A549 (cell line): ENCODE measurements at regions not wholly inside any gene's neighbourhood (a gene's known extent, or its start where the extent isn't known, plus 50 kb on each side); places are given as distances from the start of the nearest gene placed in this dataset.

Experiments
- ATAC-seq, 2 experiments: fragments of 200-7000 bp in 1 of 2; fragments of >200 bp in 1 of 2; cut with Nextera tagmentation in 1 of 2; cut with Tn5 transposase in 1 of 2; 3 replicates each; pipeline versions ENCODE4 v1.8.0 to v1.9.1; 2018 to 2020; ENCODE audit warnings: mild to moderate bottlenecking in 1 of 2, moderate library complexity in 1 of 2
- CTCF ChIA-PET: fragments of 300-600 bp; sonication (Branson Sonifier 250); formaldehyde crosslinking; extraction: SDS; loops from one replicate; lab custom pipeline; 2021; ENCODE audit warnings: antibody characterized with exemption, inconsistent platforms; lab: Yijun Ruan, JAX
- POLR2A ChIA-PET: fragments of 350-600 bp; formaldehyde crosslinking; extraction: SDS; loops from one replicate; lab custom pipeline; 2021; ENCODE audit warnings: antibody characterized with exemption, inconsistent platforms; lab: Yijun Ruan, JAX
- DNase-seq, 2 experiments: peaks; one replicate each; pipeline versions ENCODE4 v3.0.0 to v3.0.0-alpha.2; 2011 to 2016; ENCODE audit warnings: low read depth in 1 of 2, low spot score in 1 of 2
- FAIRE-seq: peaks from 2 replicates; lab custom pipeline; 2011; peaks lifted over from hg19 to GRCh38; lab: Jason Lieb, UNC
- H3K27ac ChIP-seq, 2 experiments: fragments of >200 bp; sonication (Bioruptor Twin); formaldehyde crosslinking; 3 replicates each; pipeline ENCODE4 v1.5.1; 2016 to 2017
- H3K4me1 ChIP-seq: fragments of >200 bp; sonication (Bioruptor Twin); formaldehyde crosslinking; 3 replicates; pipeline ENCODE4 v1.6.1; 2016
- H3K4me2 ChIP-seq: fragments of >200 bp; sonication (Bioruptor Twin); formaldehyde crosslinking; 3 replicates; pipeline ENCODE4 v1.6.1; 2016
- H3K4me3 ChIP-seq: fragments of >200 bp; sonication (Bioruptor Twin); formaldehyde crosslinking; 3 replicates; pipeline ENCODE4 v1.5.1; 2016
- H3K9me3 ChIP-seq: fragments of >200 bp; sonication (Bioruptor Twin); formaldehyde crosslinking; 3 replicates; pipeline ENCODE4 v1.6.1; 2016
- EHF ChIP-seq: fragments of 250-450 bp; sonication (Bioruptor Pico); IDR thresholded peaks from 2 replicates; pipeline ENCODE4 v1.5.0; 2020; ENCODE audit warnings: mild to moderate bottlenecking
- EP300 ChIP-seq, 2 experiments: fragments of >200 bp; sonication (Bioruptor Twin); formaldehyde crosslinking; IDR thresholded peaks; 2 replicates in 1 of 2; 3 replicates in 1 of 2; pipeline ENCODE4 v1.6.1; 2016 to 2017
- ESRRA ChIP-seq: fragments of 150-350 bp; IDR thresholded peaks from 2 replicates; pipeline ENCODE4 v1.6.1; 2014; ENCODE audit warnings: mild to moderate bottlenecking, low read length, borderline replicate concordance
- FOSL2 ChIP-seq, 2 experiments: fragments of 450-650 bp in 1 of 2; fragments of >200 bp in 1 of 2; sonication (Bioruptor Twin) in 1 of 2; formaldehyde crosslinking; IDR thresholded peaks; 2 replicates each; pipeline versions ENCODE4 v1.5.0 to v1.6.1; 2016 to 2020; ENCODE audit warnings: mild to moderate bottlenecking in 1 of 2, moderate library complexity in 1 of 2
- FOXS1 ChIP-seq: fragments of 250-450 bp; sonication (Bioruptor Pico); IDR thresholded peaks from 2 replicates; pipeline ENCODE4 v1.5.0; 2020; ENCODE audit warnings: mild to moderate bottlenecking, moderate library complexity
- HDAC2 ChIP-seq: fragments of 200-600 bp; sonication (generic); IDR thresholded peaks from 2 replicates; pipeline ENCODE4 v1.6.1; 2016
- HES2 ChIP-seq: fragments of >200 bp; sonication (Bioruptor Twin); formaldehyde crosslinking; IDR thresholded peaks from 2 replicates; pipeline ENCODE4 v1.6.1; 2016
- HEYL ChIP-seq: fragments of 250-450 bp; sonication (Bioruptor Pico); IDR thresholded peaks from 2 replicates; pipeline ENCODE4 v1.8.0; 2021; ENCODE audit warnings: mild to moderate bottlenecking, moderate library complexity
- HOXB13 ChIP-seq: fragments of 250-450 bp; sonication (Bioruptor Pico); IDR thresholded peaks from 2 replicates; pipeline ENCODE4 v1.5.0; 2020; ENCODE audit warnings: low read depth, mild to moderate bottlenecking, moderate library complexity
- JUN ChIP-seq, 2 experiments: fragments of >200 bp; sonication (Bioruptor Twin); formaldehyde crosslinking; IDR thresholded peaks; 2 replicates in 1 of 2; 3 replicates in 1 of 2; pipeline ENCODE4 v1.6.1; 2016 to 2017
- JUNB ChIP-seq: fragments of >200 bp; sonication (Bioruptor Twin); formaldehyde crosslinking; IDR thresholded peaks from 2 replicates; pipeline ENCODE4 v1.6.1; 2016
- KDM1A ChIP-seq: fragments of 200-600 bp; sonication (generic); IDR thresholded peaks from 2 replicates; pipeline ENCODE4 v1.6.1; 2016; ENCODE audit warnings: low read depth, mild to moderate bottlenecking
- KDM5A ChIP-seq: fragments of 200-600 bp; sonication (generic); IDR thresholded peaks from 2 replicates; pipeline ENCODE4 v1.6.1; 2016; ENCODE audit warnings: antibody characterized with exemption, mild to moderate bottlenecking
- MAFK ChIP-seq: fragments of 450-650 bp; IDR thresholded peaks from 2 replicates; pipeline ENCODE4 v1.6.1; 2014; ENCODE audit not compliant: partially characterized antibody
- NFE2L2 ChIP-seq: fragments of 150-350 bp; conservative IDR thresholded peaks from 2 replicates; pipeline ENCODE4 v1.6.1; 2014; ENCODE audit warnings: low read length
- NR3C1 ChIP-seq: fragments of >200 bp; sonication (Bioruptor Twin); formaldehyde crosslinking; IDR thresholded peaks from 3 replicates; pipeline ENCODE4 v1.6.1; 2017
- PBX3 ChIP-seq: IDR thresholded peaks from 2 replicates; pipeline ENCODE4 v1.6.1; 2012
- POLR2A ChIP-seq: IDR thresholded peaks from 2 replicates; pipeline ENCODE4 v1.6.1; 2012; ENCODE audit warnings: mild to moderate bottlenecking, low read length
- RARB ChIP-seq: fragments of 250-450 bp; sonication (Bioruptor Pico); IDR thresholded peaks from 2 replicates; pipeline ENCODE4 v1.8.0; 2021; ENCODE audit warnings: mild to moderate bottlenecking, moderate library complexity
- RFX5 ChIP-seq: fragments of 450-650 bp; IDR thresholded peaks from 2 replicates; pipeline ENCODE4 v1.7.1; 2014; ENCODE audit warnings: antibody characterized with exemption, mild to moderate bottlenecking, moderate library complexity
- ZC3H11A ChIP-seq: fragments of 450-650 bp; IDR thresholded peaks from 2 replicates; pipeline ENCODE4 v1.6.1; 2014; ENCODE audit warnings: antibody characterized with exemption, mild to moderate bottlenecking
- ZNF302 ChIP-seq: fragments of 250-450 bp; sonication (Bioruptor Pico); IDR thresholded peaks from 2 replicates; pipeline ENCODE4 v1.9.0; 2021; ENCODE audit warnings: inconsistent platforms, mild to moderate bottlenecking, moderate library complexity
- WGBS: methylation state at CpG from one replicate; pipeline ENCODE4 v1.1.6; 2017; ENCODE audit errors: missing lambda C conversion rate; 5-methylcytosine and 5-hydroxymethylcytosine counted together
- TF ChIP-seq, protein P1 (sequence below): fragments of 250-450 bp; sonication (Bioruptor Pico); IDR thresholded peaks from 2 replicates; pipeline ENCODE4 v1.5.0; 2021; ENCODE audit warnings: mild to moderate bottlenecking, moderate library complexity, borderline replicate concordance
- TF ChIP-seq, protein P2 (sequence below): fragments of >200 bp; sonication (Bioruptor Twin); formaldehyde crosslinking; IDR thresholded peaks from 3 replicates; pipeline ENCODE4 v1.5.1; 2016

DNA sequence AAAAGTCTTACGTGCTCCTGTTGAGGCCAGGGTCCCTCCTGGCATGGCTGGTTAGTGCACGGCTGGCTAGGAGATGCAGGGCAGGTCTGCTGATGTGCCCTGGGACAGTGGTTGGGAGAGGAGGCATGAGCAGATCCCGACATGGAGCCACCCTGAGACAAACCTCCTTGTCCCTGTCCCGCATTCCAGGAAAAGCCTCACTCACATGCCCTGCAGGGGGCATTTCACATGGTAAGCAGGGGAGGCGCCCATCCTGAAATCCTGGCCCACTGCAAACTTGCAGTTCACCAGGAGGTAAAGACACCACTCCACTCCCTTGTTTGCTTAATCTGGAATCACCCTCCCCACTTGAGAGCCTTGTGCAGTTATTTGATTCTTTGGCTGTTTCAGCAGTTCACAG, 116.7 kb upstream of the SLC24A3 start:
- H3K4me2 ChIP-seq, result no peak overlapping the region
- peaks cover 3% of the 10 kb centered on the region; the same call in 1 of the 3 replicates for H3K9me3 ChIP-seq
- no peak overlapping the region for H3K4me3 ChIP-seq
- 0 out of 3 replicates have a peak, but pooled peaks cover 7% of the 10 kb centered on the region for H3K4me1 ChIP-seq
- TF ChIP-seq NFE2L2, result no peak
- no peak for TF ChIP-seq HOXB13 (CRISPR knock-in tag)
- TF ChIP-seq, protein P1, sequence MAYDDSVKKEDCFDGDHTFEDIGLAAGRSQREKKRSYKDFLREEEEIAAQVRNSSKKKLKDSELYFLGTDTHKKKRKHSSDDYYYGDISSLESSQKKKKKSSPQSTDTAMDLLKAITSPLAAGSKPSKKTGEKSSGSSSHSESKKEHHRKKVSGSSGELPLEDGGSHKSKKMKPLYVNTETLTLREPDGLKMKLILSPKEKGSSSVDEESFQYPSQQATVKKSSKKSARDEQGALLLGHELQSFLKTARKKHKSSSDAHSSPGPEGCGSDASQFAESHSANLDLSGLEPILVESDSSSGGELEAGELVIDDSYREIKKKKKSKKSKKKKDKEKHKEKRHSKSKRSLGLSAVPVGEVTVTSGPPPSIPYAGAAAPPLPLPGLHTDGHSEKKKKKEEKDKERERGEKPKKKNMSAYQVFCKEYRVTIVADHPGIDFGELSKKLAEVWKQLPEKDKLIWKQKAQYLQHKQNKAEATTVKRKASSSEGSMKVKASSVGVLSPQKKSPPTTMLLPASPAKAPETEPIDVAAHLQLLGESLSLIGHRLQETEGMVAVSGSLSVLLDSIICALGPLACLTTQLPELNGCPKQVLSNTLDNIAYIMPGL (CRISPR knock-in tag), result no peak
- ChIA-PET POLR2A (no interaction called here), CTCF (no interaction called here)
- peak in 1 of 2 experiments; percentile 32 for DNase-seq
- peak in 1 of 2 experiments; percentile 44; a peak in 3 of 6 replicates for ATAC-seq
- H3K27ac ChIP-seq, result no peak overlapping the region
- WGBS, result 60% methylated on average over 5 of the region's 5 CpGs
- FAIRE-seq, result no peak

DNA sequence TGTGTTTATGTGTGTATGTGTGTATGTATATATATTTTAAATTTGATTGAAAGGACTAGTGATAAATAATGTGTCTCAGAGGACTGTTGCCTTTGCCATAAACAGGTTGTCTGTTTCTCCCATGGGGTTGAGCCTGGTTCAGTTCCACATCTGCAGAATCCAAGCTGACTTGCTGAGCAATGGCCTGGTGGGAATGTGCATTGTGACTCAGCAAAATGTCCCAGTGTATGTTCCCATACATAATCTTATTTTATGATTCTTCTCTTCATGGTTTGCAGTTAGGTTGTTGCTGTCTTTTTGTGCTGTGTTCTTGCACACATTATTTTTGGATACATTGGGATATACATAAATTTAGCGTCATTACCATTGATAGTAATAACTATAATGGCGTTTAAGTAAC, 115.6 kb upstream of the SLC24A3 start:
- H3K4me3 ChIP-seq, result no peak overlapping the region
- H3K4me1 ChIP-seq, result 0 out of 3 replicates have a peak, but pooled peaks cover 7% of the 10 kb centered on the region
- ChIA-PET POLR2A (no interaction called here), CTCF (no interaction called here)
- H3K27ac ChIP-seq, result peak overlapping the region in 1 of 2 experiments; percentile 48; a peak in 2 of 6 replicates
- TF ChIP-seq NR3C1 (no peak), NFE2L2 (peak; percentile 67), EHF (CRISPR knock-in tag) (no peak), ZC3H11A (no peak), MAFK (peak; percentile 83), PBX3 (no peak)
- TF ChIP-seq, all 56 proteins: peak for 2
- H3K4me2 ChIP-seq, result no peak overlapping the region
- peaks cover 3% of the 10 kb centered on the region; the same call in 1 of the 3 replicates for H3K9me3 ChIP-seq
- no peak for FAIRE-seq
- peak in 1 of 2 experiments; percentile 17 for DNase-seq
- no peak for ATAC-seq
- 91% methylated on average over 2 of the region's 2 CpGs for WGBS

- Histone ChIP-seq H3K4me2 (no peak overlapping the region), H3K4me1 (0 out of 3 replicates have a peak, but pooled peaks cover 7% of the 10 kb centered on the region), H3K9me3 (no peaks in the 10 kb centered on the region; the same call in 2 of the 3 replicates), H3K4me3 (no peak overlapping the region), H3K27ac (no peak overlapping the region)
- ChIA-PET POLR2A (no interaction called here), CTCF (no interaction called here)
- TF ChIP-seq, protein P2, sequence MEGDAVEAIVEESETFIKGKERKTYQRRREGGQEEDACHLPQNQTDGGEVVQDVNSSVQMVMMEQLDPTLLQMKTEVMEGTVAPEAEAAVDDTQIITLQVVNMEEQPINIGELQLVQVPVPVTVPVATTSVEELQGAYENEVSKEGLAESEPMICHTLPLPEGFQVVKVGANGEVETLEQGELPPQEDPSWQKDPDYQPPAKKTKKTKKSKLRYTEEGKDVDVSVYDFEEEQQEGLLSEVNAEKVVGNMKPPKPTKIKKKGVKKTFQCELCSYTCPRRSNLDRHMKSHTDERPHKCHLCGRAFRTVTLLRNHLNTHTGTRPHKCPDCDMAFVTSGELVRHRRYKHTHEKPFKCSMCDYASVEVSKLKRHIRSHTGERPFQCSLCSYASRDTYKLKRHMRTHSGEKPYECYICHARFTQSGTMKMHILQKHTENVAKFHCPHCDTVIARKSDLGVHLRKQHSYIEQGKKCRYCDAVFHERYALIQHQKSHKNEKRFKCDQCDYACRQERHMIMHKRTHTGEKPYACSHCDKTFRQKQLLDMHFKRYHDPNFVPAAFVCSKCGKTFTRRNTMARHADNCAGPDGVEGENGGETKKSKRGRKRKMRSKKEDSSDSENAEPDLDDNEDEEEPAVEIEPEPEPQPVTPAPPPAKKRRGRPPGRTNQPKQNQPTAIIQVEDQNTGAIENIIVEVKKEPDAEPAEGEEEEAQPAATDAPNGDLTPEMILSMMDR, result no peak
- TF ChIP-seq FOSL2 (IDR thresholded peaks at IDR 0.05), result no peak
- no peak for TF ChIP-seq FOSL2 (CRISPR knock-in tag; IDR thresholded peaks at IDR 0.05)
- TF ChIP-seq POLR2A, result no peak
- no peak for TF ChIP-seq HDAC2
- no peak for TF ChIP-seq RFX5
- no peak for TF ChIP-seq HEYL
- no peak for TF ChIP-seq ZNF302 (CRISPR knock-in tag)
- TF ChIP-seq ESRRA, result no peak
- TF ChIP-seq HES2, result no peak
- TF ChIP-seq JUNB, result no peak
- no peak for TF ChIP-seq ZC3H11A
- TF ChIP-seq FOXS1 (CRISPR knock-in tag), result no peak
- no peak for TF ChIP-seq RARB (CRISPR knock-in tag)
- no peak for TF ChIP-seq JUN (IDR thresholded peaks at IDR 0.05)
- TF ChIP-seq KDM5A, result no peak
- TF ChIP-seq EP300 (IDR thresholded peaks at IDR 0.05), result no peak
- no peak for TF ChIP-seq KDM1A
- TF ChIP-seq MAFK, result no peak
- FAIRE-seq (no peak), ATAC-seq (no peak), DNase-seq (no peak)
- WGBS, result 68% methylated on average over 4 of the region's 4 CpGs
These were observed 114.3 kb upstream of the SLC24A3 start for GRCh38 chr20:19098117-19098516.
